T-cell (primary cell): ENCODE measurements at regions not wholly inside any gene's neighbourhood (a gene's known extent, or its start where the extent isn't known, plus 50 kb on each side); places are given as distances from the start of the nearest gene placed in this dataset.

ENCODE experiments used
- ATAC-seq, 4 experiments: fragments of 200-7000 bp in 3 of 4; fragments of 150-1000 bp in 1 of 4; cut with Tn5 transposase; replicated peaks in 1 of 4; 1 replicate in 3 of 4; 2 replicates in 1 of 4; pipeline ENCODE4 v1.10.0; 2021; ENCODE audit warnings: moderate library complexity in 3 of 4, mild to moderate bottlenecking in 2 of 4, moderate number of reproducible peaks in 1 of 4
- CTCF ChIA-PET, 2 donors: fragments of 300-600 bp; sonication (Branson Sonifier 250); formaldehyde crosslinking; loops; one replicate each; lab custom pipeline; 2022; ENCODE audit warnings: antibody characterized with exemption in 2 of 2; lab: Charles Lee
- POLR2A ChIA-PET, 2 donors: fragments of 300-600 bp; sonication (Branson Sonifier 250); formaldehyde crosslinking; loops; one replicate each; lab custom pipeline; 2022; ENCODE audit warnings: antibody characterized with exemption in 2 of 2; lab: Charles Lee
- DNase-seq, 35 experiments: peaks; one replicate each; pipeline versions ENCODE4 v3.0.0 to v3.0.0-alpha.2; 2013 to 2023
- H3K27ac ChIP-seq: one replicate; pipeline ENCODE4 v1.5.1; 2013; ENCODE audit warnings: low read length
- H3K27me3 ChIP-seq, 2 experiments: replicated peaks in 1 of 2; 1 replicate in 1 of 2; 2 replicates in 1 of 2; pipeline versions ENCODE4 v1.6.1 to v1.7.0; 2013; ENCODE audit warnings: low read length in 1 of 2, mixed read lengths in 1 of 2; ENCODE audit not compliant: control insufficient read depth in 2 of 2, insufficient read depth in 2 of 2; ENCODE audit errors: extremely low read depth in 1 of 2
- H3K36me3 ChIP-seq, 2 donors: 1 replicate in 1 of 2; 2 replicates in 1 of 2; pipeline versions ENCODE4 v1.6.1 to v1.7.0; 2013; ENCODE audit warnings: low read length in 1 of 2; ENCODE audit not compliant: control insufficient read depth in 2 of 2, insufficient read depth in 1 of 2; ENCODE audit errors: extremely low read depth in 1 of 2
- H3K4me1 ChIP-seq, 2 experiments: 1 replicate in 1 of 2; 2 replicates in 1 of 2; pipeline versions ENCODE4 v1.6.1 to v1.7.0; 2013; ENCODE audit warnings: low read length in 2 of 2, mixed read lengths in 1 of 2; ENCODE audit not compliant: insufficient read depth in 2 of 2, control insufficient read depth in 1 of 2; ENCODE audit errors: extremely low read depth in 1 of 2
- H3K4me3 ChIP-seq, 2 donors: 1 replicate in 1 of 2; 2 replicates in 1 of 2; pipeline versions ENCODE4 v1.5.1 to v1.7.0; 2013; ENCODE audit warnings: mild to moderate bottlenecking in 2 of 2, low read length in 1 of 2, moderate library complexity in 1 of 2; ENCODE audit not compliant: control insufficient read depth in 1 of 2; ENCODE audit errors: extremely low read depth in 1 of 2
- H3K9me3 ChIP-seq: 2 replicates; pipeline ENCODE4 v1.7.0; 2013
- H3K27ac Mint-ChIP-seq, 2 donors: one replicate each; pipeline ENCODE4 v1.8.0; 2020 to 2021; ENCODE audit warnings: mild to moderate bottlenecking in 2 of 2, mixed read lengths in 2 of 2
- H3K27me3 Mint-ChIP-seq, 2 donors: one replicate each; pipeline ENCODE4 v1.8.0; 2021 to 2022; ENCODE audit warnings: mixed read lengths in 2 of 2
- H3K36me3 Mint-ChIP-seq: one replicate; pipeline ENCODE4 v1.8.0; 2021; ENCODE audit warnings: mixed read lengths
- H3K4me1 Mint-ChIP-seq, 3 donors: one replicate each; pipeline ENCODE4 v1.8.0; 2020 to 2022; ENCODE audit warnings: mixed read lengths in 3 of 3, mild to moderate bottlenecking in 1 of 3
- H3K4me3 Mint-ChIP-seq, 3 donors: one replicate each; pipeline ENCODE4 v1.8.0; 2020 to 2022; ENCODE audit warnings: mild to moderate bottlenecking in 3 of 3, mixed read lengths in 3 of 3, moderate library complexity in 3 of 3
- H3K9me3 Mint-ChIP-seq, 3 donors: one replicate each; pipeline ENCODE4 v1.8.0; 2020 to 2022; ENCODE audit warnings: mixed read lengths in 3 of 3
- WGBS: methylation state at CpG from one replicate; pipeline ENCODE4 v1.1.5; 2013; ENCODE audit warnings: missing lambda C conversion rate; ENCODE audit not compliant: insufficient coverage; 5-methylcytosine and 5-hydroxymethylcytosine counted together

GRCh38 chr2:190596993-190597392 lies 51.9 kb upstream of the NAB1 start:
- no CpG with 5 or more reads among the region's 4 CpGs for WGBS
- Mint-ChIP-seq H3K4me1 (peaks cover 11 to 15% (median 14%) of the 10 kb centered on the region in 3 donors), H3K27me3 (no peaks in the 10 kb centered on the region), H3K4me3 (no peak overlapping the region), H3K9me3 (no peaks in the 10 kb centered on the region), H3K36me3 (no peaks in the 10 kb centered on the region), H3K27ac (no peak overlapping the region)
- no peak for DNase-seq
- POLR2A ChIA-PET, result no interaction called here
- peaks cover 0 to 4% of the 10 kb centered on the region in 2 experiments for H3K4me1 ChIP-seq
- H3K27ac ChIP-seq, result no peak overlapping the region
- H3K4me3 ChIP-seq, result no peak overlapping the region
- H3K36me3 ChIP-seq, result no peaks in the 10 kb centered on the region
- H3K27me3 ChIP-seq, result no peaks in the 10 kb centered on the region
- CTCF ChIA-PET, result interaction anchor here in 1 of 2 donors (0.6 kb wide), 1 partner anchor 15 kb away, joined by 3 read pairs; no protein-coding TSS in a partner anchor
- no peak for ATAC-seq
- H3K9me3 ChIP-seq, result no peaks in the 10 kb centered on the region

- Mint-ChIP-seq H3K27me3 (no peaks in the 10 kb centered on the region), H3K27ac (no peak overlapping the region), H3K36me3 (no peaks in the 10 kb centered on the region), H3K9me3 (no peaks in the 10 kb centered on the region), H3K4me1 (peaks cover 11 to 15% (median 14%) of the 10 kb centered on the region in 3 donors), H3K4me3 (no peak overlapping the region)
- POLR2A ChIA-PET, result no interaction called here
- DNase-seq (no peak), ATAC-seq (no peak)
- no peaks in the 10 kb centered on the region for H3K27me3 ChIP-seq
- peaks cover 0 to 4% of the 10 kb centered on the region in 2 experiments for H3K4me1 ChIP-seq
- no peak overlapping the region for H3K27ac ChIP-seq
- CTCF ChIA-PET, result interaction anchor here in 1 of 2 donors (1.0 kb wide), 1 partner anchor 15 kb away, joined by 3 read pairs; no protein-coding TSS in a partner anchor
- H3K36me3 ChIP-seq, result no peaks in the 10 kb centered on the region
- no CpG with 5 or more reads among the region's 2 CpGs for WGBS
- no peaks in the 10 kb centered on the region for H3K9me3 ChIP-seq
- no peak overlapping the region for H3K4me3 ChIP-seq
These were observed 50.3 kb upstream of the NAB1 start for GRCh38 chr2:190598621-190599020.

DNA sequence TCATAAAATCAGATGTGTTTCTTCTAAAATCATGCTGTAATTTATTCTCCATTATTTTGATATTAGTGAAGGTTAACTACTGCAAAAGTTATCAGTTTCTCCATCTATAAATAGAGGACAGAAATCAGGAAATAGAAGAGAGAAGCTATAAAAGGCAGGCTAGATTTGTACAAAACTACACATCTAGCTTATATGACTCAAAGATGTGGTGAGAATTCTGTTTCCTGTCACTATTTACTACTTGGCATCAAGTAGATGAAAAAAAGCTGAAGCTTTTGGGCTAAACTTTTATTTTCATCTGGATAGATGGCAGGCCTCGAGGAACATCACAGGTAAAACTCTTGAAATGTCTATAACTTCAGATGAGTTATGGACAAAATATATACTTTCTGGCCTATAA lies 49.8 kb upstream of the NAB1 start:
- Histone ChIP-seq H3K27me3 (no peaks in the 10 kb centered on the region), H3K4me3 (no peak overlapping the region), H3K9me3 (no peaks in the 10 kb centered on the region), H3K36me3 (no peaks in the 10 kb centered on the region), H3K27ac (no peak overlapping the region), H3K4me1 (peaks cover 0 to 4% of the 10 kb centered on the region in 2 experiments)
- Mint-ChIP-seq H3K27me3 (no peaks in the 10 kb centered on the region), H3K4me3 (no peak overlapping the region), H3K9me3 (no peaks in the 10 kb centered on the region), H3K4me1 (peaks cover 11 to 15% (median 14%) of the 10 kb centered on the region in 3 donors), H3K36me3 (no peaks in the 10 kb centered on the region), H3K27ac (no peak overlapping the region)
- POLR2A ChIA-PET, result no interaction called here
- ATAC-seq (peak in 1 of 4 experiments; percentile 30), DNase-seq (no peak)
- WGBS, result no CpG with 5 or more reads among the region's 1 CpG
- CTCF ChIA-PET, result interaction anchor here (0.6 to 1.0 kb wide), 3 partner anchors 14 to 229 kb away, joined by 3 read pairs; no protein-coding TSS in a partner anchor
